Type B pancreatic cell (in vitro differentiated cells): ENCODE measurements at regions not wholly inside any gene's neighbourhood (a gene's known extent, or its start where the extent isn't known, plus 50 kb on each side); places are given as distances from the start of the nearest gene placed in this dataset.
"Not testable (repeated sequence)": the region's sequence is repeated elsewhere in the genome, so short reads cannot be mapped to it uniquely, and the experiment has no call there.

Experiments
- DNase-seq: peaks from one replicate; pipeline ENCODE4 v3.0.0; 2021; ENCODE audit warnings: mixed read lengths; ENCODE audit not compliant: unreplicated experiment; ENCODE audit errors: extremely low spot score
- H3K27ac Mint-ChIP-seq: 2 replicates; pipeline ENCODE4 v1.8.0; 2021; ENCODE audit warnings: mild to moderate bottlenecking, mixed read lengths
- H3K27me3 Mint-ChIP-seq: 2 replicates; pipeline ENCODE4 v1.8.0; 2021; ENCODE audit warnings: mixed read lengths
- H3K36me3 Mint-ChIP-seq: 2 replicates; pipeline ENCODE4 v1.8.0; 2021; ENCODE audit warnings: mixed read lengths
- H3K4me1 Mint-ChIP-seq: one replicate; pipeline ENCODE4 v1.8.0; 2021; ENCODE audit warnings: mixed read lengths; ENCODE audit not compliant: unreplicated experiment
- H3K4me3 Mint-ChIP-seq: 2 replicates; pipeline ENCODE4 v1.8.0; 2021; ENCODE audit warnings: mild to moderate bottlenecking, mixed read lengths
- H3K9me3 Mint-ChIP-seq: 2 replicates; pipeline ENCODE4 v1.8.0; 2021; ENCODE audit warnings: mixed read lengths
- CTCF ChIP-seq: fragments of 200-600 bp; sonication (generic); conservative IDR thresholded peaks from 2 replicates; pipeline ENCODE4 v1.5.0; 2021; ENCODE audit warnings: antibody characterized with exemption, mild to moderate bottlenecking

GRCh38 chr14:101257551-101257950 is 303.7 kb upstream of the DIO3 start:
- peaks cover 18% of the 10 kb centered on the region for H3K27me3 Mint-ChIP-seq
- no peaks in the 10 kb centered on the region for H3K36me3 Mint-ChIP-seq
- TF ChIP-seq CTCF, result no peak
- peaks cover 9% of the 10 kb centered on the region for H3K4me1 Mint-ChIP-seq
- no peak overlapping the region for H3K27ac Mint-ChIP-seq
- no peak overlapping the region for H3K4me3 Mint-ChIP-seq
- DNase-seq, result no peak
- no peaks in the 10 kb centered on the region for H3K9me3 Mint-ChIP-seq

GRCh38 chr14:101259748-101260147 is 301.5 kb upstream of the DIO3 start:
- Mint-ChIP-seq H3K9me3 (peaks cover 5% of the 10 kb centered on the region), H3K4me1 (peaks cover 4% of the 10 kb centered on the region), H3K27me3 (peaks cover 13% of the 10 kb centered on the region), H3K4me3 (no peak overlapping the region), H3K36me3 (no peaks in the 10 kb centered on the region), H3K27ac (no peak overlapping the region)
- no peak for TF ChIP-seq CTCF
- DNase-seq, result no peak

- H3K4me3 Mint-ChIP-seq, H3K4me1 Mint-ChIP-seq, H3K27me3 Mint-ChIP-seq, H3K27ac Mint-ChIP-seq, H3K36me3 Mint-ChIP-seq, H3K9me3 Mint-ChIP-seq, DNase-seq: not testable (repeated sequence)
Observed at GRCh38 chr14:101266441-101266840, 294.9 kb upstream of the DIO3 start.

- H3K27me3 Mint-ChIP-seq, result peaks cover 3% of the 10 kb centered on the region
- DNase-seq, result no peak
- H3K27ac Mint-ChIP-seq, result no peak overlapping the region
- H3K36me3 Mint-ChIP-seq, result no peaks in the 10 kb centered on the region
- peaks cover 6% of the 10 kb centered on the region for H3K9me3 Mint-ChIP-seq
- no peak for TF ChIP-seq CTCF
- no peaks in the 10 kb centered on the region for H3K4me1 Mint-ChIP-seq
- H3K4me3 Mint-ChIP-seq, result no peak overlapping the region
Observed at GRCh38 chr14:101273091-101273490, 288.2 kb upstream of the DIO3 start.

GRCh38 chr14:101276309-101277091 is 284.8 kb upstream of the DIO3 start:
- H3K9me3 Mint-ChIP-seq, result peaks cover 6% of the 10 kb centered on the region
- TF ChIP-seq CTCF, result no peak
- peaks cover 3% of the 10 kb centered on the region for H3K27me3 Mint-ChIP-seq
- no peaks in the 10 kb centered on the region for H3K36me3 Mint-ChIP-seq
- H3K4me3 Mint-ChIP-seq, result no peak overlapping the region
- H3K4me1 Mint-ChIP-seq, result no peaks in the 10 kb centered on the region
- H3K27ac Mint-ChIP-seq, result no peak overlapping the region
- no peak for DNase-seq

- peaks cover 5% of the 10 kb centered on the region for H3K4me1 Mint-ChIP-seq
Observed at GRCh38 chr14:101282418-101282817, 278.9 kb upstream of the DIO3 start.

More at GRCh38 chr14:101282418-101282817, 278.9 kb upstream of the DIO3 start:
- Mint-ChIP-seq H3K27ac (no peak overlapping the region), H3K4me3 (no peak overlapping the region), H3K36me3 (no peaks in the 10 kb centered on the region), H3K9me3 (no peaks in the 10 kb centered on the region), H3K27me3 (peaks cover 11% of the 10 kb centered on the region)
- no peak for TF ChIP-seq CTCF
- DNase-seq, result no peak
